Left ventricle myocardium inferior (tissue), 1 donor: ENCODE measurements at regions not wholly inside any gene's neighbourhood (a gene's known extent, or its start where the extent isn't known, plus 50 kb on each side); places are given as distances from the start of the nearest gene placed in this dataset.

Experiments used
- DNase-seq: peaks from one replicate; pipeline ENCODE4 v3.0.0-alpha.2; 2020
- H3K27ac ChIP-seq: fragments of 200-600 bp; replicated peaks from 2 replicates; pipeline ENCODE4 v1.8.0; 2021
- H3K27me3 ChIP-seq: fragments of 200-600 bp; 2 replicates; pipeline ENCODE4 v1.8.0; 2021; ENCODE audit warnings: low read depth
- H3K36me3 ChIP-seq: fragments of 200-600 bp; 2 replicates; pipeline ENCODE4 v1.8.0; 2021
- H3K4me1 ChIP-seq: fragments of 200-600 bp; 2 replicates; pipeline ENCODE4 v1.8.0; 2021
- H3K4me3 ChIP-seq: fragments of 200-600 bp; 2 replicates; pipeline ENCODE4 v1.8.0; 2021; ENCODE audit warnings: mild to moderate bottlenecking, moderate library complexity
- H3K9me3 ChIP-seq: fragments of 200-600 bp; replicated peaks from 2 replicates; pipeline ENCODE4 v1.8.0; 2021
- intact Hi-C: fragments of 100-400 bp; cut with micrococcal nuclease; formaldehyde crosslinking; loops from one replicate; pipeline ENCODE4 v1.11.0; 2022
- TF ChIP-seq, protein P1 (sequence below): fragments of 200-600 bp; IDR thresholded peaks from 2 replicates; pipeline ENCODE4 v1.8.0; 2021; ENCODE audit warnings: antibody characterized with exemption, mild to moderate bottlenecking, borderline replicate concordance
- donor health status: DM: no; HTN: yes; CAD: no; lungs with severe emphysema.

DNA sequence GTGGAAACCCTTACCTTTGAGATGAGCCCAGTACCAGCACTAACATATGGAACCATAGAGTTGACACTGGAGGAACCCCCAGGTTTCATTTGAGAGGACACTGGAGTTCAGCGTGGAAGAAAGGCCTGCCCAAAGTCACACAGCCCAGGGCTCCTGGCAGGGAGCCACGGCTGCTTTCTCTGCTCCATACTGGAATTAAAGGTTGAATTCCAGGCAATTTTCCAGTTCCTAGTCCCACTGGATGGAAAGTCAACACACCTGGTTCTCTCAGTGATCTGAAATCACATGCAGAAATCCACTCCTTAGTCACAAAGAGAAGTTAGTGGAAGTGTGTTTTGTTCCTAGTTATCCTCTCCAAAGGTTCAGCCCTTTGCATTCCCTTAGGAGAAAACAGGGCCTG is 336.1 kb upstream of the SKOR2 start:
- H3K27ac ChIP-seq, result no peak overlapping the region
- intact Hi-C loops, result no loop called here

DNA sequence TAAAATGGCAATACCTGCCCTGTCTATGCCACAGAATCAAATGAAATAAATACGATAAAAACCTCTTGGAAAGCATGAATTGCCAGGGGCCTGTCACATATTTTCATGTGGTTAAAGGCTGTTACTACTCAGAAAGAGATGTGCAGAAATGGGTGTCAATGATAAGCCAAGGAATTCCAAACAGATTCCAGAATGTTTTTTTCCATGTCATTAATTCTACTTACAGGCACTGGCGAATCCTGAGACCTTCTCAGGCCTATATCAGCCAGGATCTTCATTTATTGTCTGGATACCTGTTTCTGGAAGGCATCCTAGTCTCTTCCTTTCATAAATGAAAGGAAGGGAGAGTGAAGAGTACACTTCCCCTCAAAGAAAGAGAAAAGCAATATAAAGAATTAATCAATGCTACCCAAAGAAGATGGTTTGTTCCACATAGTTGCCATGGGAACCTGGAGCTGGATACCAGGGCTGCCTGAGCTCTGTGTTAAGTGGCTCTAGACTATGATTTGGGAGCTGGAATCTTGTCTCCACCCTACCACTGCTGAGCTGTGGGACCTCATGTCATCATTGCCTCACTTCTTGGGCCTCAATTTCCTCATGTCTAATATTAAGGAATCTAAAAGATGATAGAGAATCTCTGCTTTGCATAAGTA is 335.1 kb upstream of the SKOR2 start:
- Histone ChIP-seq H3K9me3 (no peaks in the 10 kb centered on the region), H3K4me1 (no peaks in the 10 kb centered on the region), H3K27me3 (peaks cover 49% of the 10 kb centered on the region), H3K36me3 (no peaks in the 10 kb centered on the region), H3K4me3 (no peak overlapping the region), H3K27ac (no peak overlapping the region)
- TF ChIP-seq, protein P1, sequence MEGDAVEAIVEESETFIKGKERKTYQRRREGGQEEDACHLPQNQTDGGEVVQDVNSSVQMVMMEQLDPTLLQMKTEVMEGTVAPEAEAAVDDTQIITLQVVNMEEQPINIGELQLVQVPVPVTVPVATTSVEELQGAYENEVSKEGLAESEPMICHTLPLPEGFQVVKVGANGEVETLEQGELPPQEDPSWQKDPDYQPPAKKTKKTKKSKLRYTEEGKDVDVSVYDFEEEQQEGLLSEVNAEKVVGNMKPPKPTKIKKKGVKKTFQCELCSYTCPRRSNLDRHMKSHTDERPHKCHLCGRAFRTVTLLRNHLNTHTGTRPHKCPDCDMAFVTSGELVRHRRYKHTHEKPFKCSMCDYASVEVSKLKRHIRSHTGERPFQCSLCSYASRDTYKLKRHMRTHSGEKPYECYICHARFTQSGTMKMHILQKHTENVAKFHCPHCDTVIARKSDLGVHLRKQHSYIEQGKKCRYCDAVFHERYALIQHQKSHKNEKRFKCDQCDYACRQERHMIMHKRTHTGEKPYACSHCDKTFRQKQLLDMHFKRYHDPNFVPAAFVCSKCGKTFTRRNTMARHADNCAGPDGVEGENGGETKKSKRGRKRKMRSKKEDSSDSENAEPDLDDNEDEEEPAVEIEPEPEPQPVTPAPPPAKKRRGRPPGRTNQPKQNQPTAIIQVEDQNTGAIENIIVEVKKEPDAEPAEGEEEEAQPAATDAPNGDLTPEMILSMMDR, result no peak
- intact Hi-C loops, result no loop called here
- DNase-seq, result no peak

More for the DNA sequence above, 336.1 kb upstream of the SKOR2 start:
- Histone ChIP-seq H3K9me3 (no peaks in the 10 kb centered on the region), H3K27me3 (peaks cover 52% of the 10 kb centered on the region), H3K4me1 (no peaks in the 10 kb centered on the region), H3K36me3 (no peaks in the 10 kb centered on the region), H3K4me3 (no peak overlapping the region)
- TF ChIP-seq, protein P1, result no peak
- no peak for DNase-seq

DNA sequence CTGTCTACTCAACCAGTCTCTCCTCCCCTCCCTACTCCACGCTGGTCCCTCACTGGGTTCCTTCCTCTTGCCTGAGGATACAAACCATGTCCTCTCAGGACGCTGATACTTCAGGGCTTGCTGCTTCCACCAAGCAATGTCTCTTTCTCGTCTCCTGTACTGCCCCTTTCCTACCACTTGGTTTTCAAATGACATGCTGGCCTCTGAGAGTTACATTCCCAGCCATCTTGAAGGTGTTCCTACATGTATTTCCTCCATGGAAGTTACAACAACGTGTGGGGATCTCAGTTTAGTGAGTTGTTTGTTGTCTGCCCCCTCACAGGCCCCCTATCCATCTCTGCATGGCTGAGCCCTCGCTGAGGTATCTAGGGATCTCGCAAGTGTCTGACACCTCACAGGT is 334.5 kb upstream of the SKOR2 start:
- Histone ChIP-seq H3K4me3 (no peak overlapping the region), H3K27ac (no peak overlapping the region), H3K9me3 (no peaks in the 10 kb centered on the region), H3K36me3 (no peaks in the 10 kb centered on the region), H3K27me3 (peaks cover 48% of the 10 kb centered on the region), H3K4me1 (no peaks in the 10 kb centered on the region)
- DNase-seq, result no peak
- intact Hi-C loops, result no loop called here
- TF ChIP-seq, protein P1, result no peak

DNA sequence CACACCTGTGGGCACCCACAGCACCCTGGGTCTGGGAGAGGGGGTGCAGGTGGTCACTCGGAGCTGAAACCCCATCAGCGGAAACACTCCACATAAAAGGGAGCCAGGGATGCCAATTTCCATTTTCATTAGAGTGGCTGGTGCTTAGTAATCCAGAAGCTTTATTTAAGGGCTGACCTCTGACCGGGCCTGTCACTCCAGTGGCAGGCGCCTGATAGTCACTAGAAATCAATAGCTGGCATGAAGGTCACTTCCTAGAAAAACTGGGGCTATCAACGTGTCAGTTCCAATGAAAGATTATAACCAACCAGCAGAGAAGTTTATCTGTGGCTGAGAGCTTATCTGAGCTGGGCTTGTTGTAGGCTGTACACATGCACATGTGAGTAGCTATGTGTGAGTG is 333.7 kb upstream of the SKOR2 start:
- Histone ChIP-seq H3K4me1 (no peaks in the 10 kb centered on the region), H3K36me3 (no peaks in the 10 kb centered on the region), H3K9me3 (no peaks in the 10 kb centered on the region), H3K27me3 (peaks cover 48% of the 10 kb centered on the region), H3K27ac (no peak overlapping the region), H3K4me3 (no peak overlapping the region)
- intact Hi-C loops, result no loop called here
- no peak for DNase-seq
- TF ChIP-seq, protein P1, result no peak

DNA sequence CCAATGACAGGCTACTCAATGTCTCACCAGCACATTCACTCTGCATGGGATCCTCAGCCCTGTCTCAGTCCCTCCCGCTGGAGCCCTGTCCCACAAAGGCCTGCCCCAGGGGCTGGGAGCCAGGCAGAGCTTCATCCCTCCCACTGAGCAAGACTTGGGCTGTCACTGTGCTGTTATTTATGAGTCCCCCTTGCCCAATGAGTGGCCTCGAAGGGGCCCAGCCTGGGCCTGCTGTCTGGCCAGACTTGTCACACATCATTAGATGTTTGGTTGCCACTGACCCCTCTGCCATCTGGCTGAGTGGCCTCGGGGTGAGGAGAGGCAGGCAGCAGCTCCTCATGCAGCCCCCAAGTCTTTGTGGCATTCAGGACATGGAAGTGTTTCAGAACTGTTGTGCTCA is 330.6 kb upstream of the SKOR2 start:
- no peak for DNase-seq
- Histone ChIP-seq H3K27me3 (peaks cover 70% of the 10 kb centered on the region), H3K9me3 (no peaks in the 10 kb centered on the region), H3K4me3 (no peak overlapping the region), H3K4me1 (no peaks in the 10 kb centered on the region), H3K36me3 (no peaks in the 10 kb centered on the region), H3K27ac (no peak overlapping the region)
- TF ChIP-seq, protein P1, result no peak
- intact Hi-C loops, result no loop called here
